Testis (tissue), 2 donors: ENCODE measurements at regions not wholly inside any gene's neighbourhood (a gene's known extent, or its start where the extent isn't known, plus 50 kb on each side); places are given as distances from the start of the nearest gene placed in this dataset.
"Not testable (repeated sequence)": the region's sequence is repeated elsewhere in the genome, so short reads cannot be mapped to it uniquely, and the experiment has no call there.

Experiments
- DNase-seq: peaks from one replicate; pipeline ENCODE4 v3.0.0-alpha.2; 2019
- H3K27ac ChIP-seq, 2 donors: fragments of 200-600 bp; sonication (generic); one replicate each; pipeline ENCODE4 v1.5.1; 2019
- H3K27me3 ChIP-seq: fragments of 200-600 bp; sonication (generic); one replicate; pipeline ENCODE4 v1.5.1; 2019
- H3K36me3 ChIP-seq: fragments of 200-600 bp; sonication (generic); one replicate; pipeline ENCODE4 v1.5.1; 2017; ENCODE audit warnings: low read depth; ENCODE audit errors: missing control alignments
- H3K4me1 ChIP-seq: fragments of 200-600 bp; sonication (generic); one replicate; pipeline ENCODE4 v1.5.1; 2019
- H3K4me3 ChIP-seq, 2 donors: fragments of 200-600 bp; sonication (generic); one replicate each; pipeline ENCODE4 v1.5.1; 2017 to 2019
- H3K9me3 ChIP-seq: fragments of 200-600 bp; sonication (generic); one replicate; pipeline ENCODE4 v1.5.1; 2017
- CTCF ChIP-seq, 3 experiments: fragments of 450-650 bp in 2 of 3; fragments of 200-600 bp in 1 of 3; sonication (generic) in 1 of 3; IDR thresholded peaks; one replicate each; pipeline ENCODE4 v1.5.1; 2016 to 2019; ENCODE audit warnings: antibody characterized with exemption in 3 of 3, mild to moderate bottlenecking in 2 of 3, moderate library complexity in 1 of 3
- POLR2A ChIP-seq: fragments of 450-650 bp; IDR thresholded peaks from one replicate; pipeline ENCODE4 v1.6.1; 2017; ENCODE audit warnings: antibody characterized with exemption, mild to moderate bottlenecking, moderate library complexity
- WGBS, 2 donors: methylation state at CpG; one replicate each; pipeline ENCODE4 v1.1.5; 2018; 5-methylcytosine and 5-hydroxymethylcytosine counted together
- intact Hi-C: fragments of 100-400 bp; cut with DNase I; formaldehyde crosslinking; loops from one replicate; pipeline ENCODE4 v1.15.1; 2023; ENCODE audit warnings: low total_unique reads

GRCh38 chr6:86756640-86757229, 180.6 kb upstream of the HTR1E start:
- DNase-seq: no peak
- no peaks in the 10 kb centered on the region for H3K9me3 ChIP-seq
- intact Hi-C loops: no loop called here
- no peak for TF ChIP-seq CTCF (IDR thresholded peaks at IDR 0.05)
- no peak for TF ChIP-seq POLR2A
- no peak overlapping the region for H3K27ac ChIP-seq
- H3K27me3 ChIP-seq: no peaks in the 10 kb centered on the region
- no peaks in the 10 kb centered on the region for H3K36me3 ChIP-seq
- H3K4me1 ChIP-seq: no peaks in the 10 kb centered on the region
- 50 to 59% methylated on average over 1 of the region's 1 CpG for WGBS, 2 donors
- no peak overlapping the region for H3K4me3 ChIP-seq

GRCh38 chr6:86744048-86744447, 193.3 kb upstream of the HTR1E start:
- H3K36me3 ChIP-seq: no peaks in the 10 kb centered on the region
- DNase-seq: no peak
- no peaks in the 10 kb centered on the region for H3K27me3 ChIP-seq
- H3K4me1 ChIP-seq: no peaks in the 10 kb centered on the region
- no peaks in the 10 kb centered on the region for H3K9me3 ChIP-seq
- intact Hi-C loops: no loop called here
- H3K4me3 ChIP-seq: no peak overlapping the region
- no peak overlapping the region for H3K27ac ChIP-seq
- no peak for TF ChIP-seq CTCF (IDR thresholded peaks at IDR 0.05)
- no peak for TF ChIP-seq POLR2A
- 0% methylated on average over 1 of the region's 1 CpG for WGBS, 2 donors

- TF ChIP-seq POLR2A (no peak), CTCF (IDR thresholded peaks at IDR 0.05) (no peak)
- Histone ChIP-seq H3K4me1 (no peaks in the 10 kb centered on the region), H3K9me3 (no peaks in the 10 kb centered on the region), H3K27ac (no peak overlapping the region), H3K4me3 (no peak overlapping the region), H3K36me3 (no peaks in the 10 kb centered on the region), H3K27me3 (no peaks in the 10 kb centered on the region)
- 62 to 76% methylated on average over 1 of the region's 1 CpG for WGBS, 2 donors
- intact Hi-C loops: no loop called here
- DNase-seq: no peak
These were observed 199.2 kb upstream of the HTR1E start for GRCh38 chr6:86738078-86738477.

GRCh38 chr6:86731631-86732030, 205.7 kb upstream of the HTR1E start:
- intact Hi-C loops, DNase-seq: not testable (repeated sequence)
- WGBS, 2 donors: 50 to 88% methylated on average over 2 to 8 of the region's 8 CpGs

GRCh38 chr6:86730772-86731171, 206.6 kb upstream of the HTR1E start:
- DNase-seq, intact Hi-C loops, H3K27me3 ChIP-seq, H3K9me3 ChIP-seq, H3K4me3 ChIP-seq, H3K36me3 ChIP-seq, H3K4me1 ChIP-seq, H3K27ac ChIP-seq: not testable (repeated sequence)
- 88 to 91% methylated on average over 4 of the region's 4 CpGs for WGBS, 2 donors

More at GRCh38 chr6:86731631-86732030, 205.7 kb upstream of the HTR1E start:
- H3K36me3 ChIP-seq, H3K27ac ChIP-seq, H3K9me3 ChIP-seq, H3K27me3 ChIP-seq, H3K4me3 ChIP-seq, H3K4me1 ChIP-seq: not testable (repeated sequence)

- intact Hi-C loops: no loop called here
- TF ChIP-seq POLR2A (no peak), CTCF (IDR thresholded peaks at IDR 0.05) (no peak)
- H3K4me3 ChIP-seq: no peak overlapping the region
- 0% methylated on average over 1 of the region's 1 CpG for WGBS, 2 donors
- no peaks in the 10 kb centered on the region for H3K9me3 ChIP-seq
- no peaks in the 10 kb centered on the region for H3K4me1 ChIP-seq
- H3K27ac ChIP-seq: no peak overlapping the region
- no peak for DNase-seq
- no peaks in the 10 kb centered on the region for H3K36me3 ChIP-seq
- H3K27me3 ChIP-seq: no peaks in the 10 kb centered on the region
These were observed 207.1 kb upstream of the HTR1E start for GRCh38 chr6:86730216-86730615.
